SH-SY5Y (cell line): ENCODE measurements at regions not wholly inside any gene's neighbourhood (a gene's known extent, or its start where the extent isn't known, plus 50 kb on each side); places are given as distances from the start of the nearest gene placed in this dataset.

ENCODE experiments used
- GATA2 ChIP-seq: IDR thresholded peaks from 2 replicates; pipeline ENCODE4 v1.6.1; 2011; ENCODE audit warnings: mild to moderate bottlenecking, low read depth, low read length
- GATA3 ChIP-seq: IDR thresholded peaks from 2 replicates; pipeline ENCODE4 v1.6.1; 2011; ENCODE audit warnings: low read depth, mild to moderate bottlenecking, low read length, moderate library complexity

- no peak for TF ChIP-seq GATA2
- TF ChIP-seq GATA3: no peak
These were observed 677.8 kb downstream of the TSN start for GRCh38 chr2:122433123-122433754.
